ENCODE measurements at regions not wholly inside any gene's neighbourhood (a gene's known extent, or its start where the extent isn't known, plus 50 kb on each side); places are given as distances from the start of the nearest gene placed in this dataset.
"Not testable (repeated sequence)": the region's sequence is repeated elsewhere in the genome, so short reads cannot be mapped to it uniquely, and the experiment has no call there.

GRCh38 chr2:35255826-35256225 lies 1099.8 kb upstream of the CRIM1 start:
- Mint-ChIP-seq H3K27me3 (ENCODE audit: low read depth) (no peaks in the 10 kb centered on the region), H3K9me3 (peaks cover 4% of the 10 kb centered on the region), H3K4me3 (no peak overlapping the region), H3K4me1 (ENCODE audit: low read depth) (no peaks in the 10 kb centered on the region), H3K27ac (no peak overlapping the region), H3K36me3 (ENCODE audit: low read depth) (no peaks in the 10 kb centered on the region)
- intact Hi-C loops (cut with micrococcal nuclease) = no loop called here
- DNase-seq = no peak
- CTCF ChIA-PET = no interaction called here

GRCh38 chr2:35251156-35251555 lies 1104.4 kb upstream of the CRIM1 start:
- CTCF ChIA-PET = no interaction called here

GRCh38 chr2:35246702-35247101 lies 1108.9 kb upstream of the CRIM1 start:
- H3K27me3 Mint-ChIP-seq (ENCODE audit: low read depth) = no peaks in the 10 kb centered on the region
- DNase-seq = no peak
- no peak overlapping the region for H3K4me3 Mint-ChIP-seq
- no peak overlapping the region for H3K27ac Mint-ChIP-seq
- CTCF ChIA-PET = no interaction called here
- no peaks in the 10 kb centered on the region for H3K36me3 Mint-ChIP-seq (ENCODE audit: low read depth)
- H3K4me1 Mint-ChIP-seq (ENCODE audit: low read depth) = no peaks in the 10 kb centered on the region
- intact Hi-C loops (cut with micrococcal nuclease) = no loop called here
- peaks cover 11% of the 10 kb centered on the region for H3K9me3 Mint-ChIP-seq

More at GRCh38 chr2:35251156-35251555, 1104.4 kb upstream of the CRIM1 start:
- Mint-ChIP-seq H3K36me3 (ENCODE audit: low read depth) (no peaks in the 10 kb centered on the region), H3K27me3 (ENCODE audit: low read depth) (no peaks in the 10 kb centered on the region), H3K9me3 (peaks cover 11% of the 10 kb centered on the region), H3K4me1 (ENCODE audit: low read depth) (no peaks in the 10 kb centered on the region), H3K27ac (no peak overlapping the region), H3K4me3 (no peak overlapping the region)
- DNase-seq = no peak
- intact Hi-C loops (cut with micrococcal nuclease) = no loop called here

GRCh38 chr2:35228584-35228983 lies 1127.0 kb upstream of the CRIM1 start:
- Mint-ChIP-seq H3K4me1 (ENCODE audit: low read depth) (no peaks in the 10 kb centered on the region), H3K9me3 (peaks cover 14% of the 10 kb centered on the region), H3K27me3 (ENCODE audit: low read depth) (no peaks in the 10 kb centered on the region), H3K36me3 (ENCODE audit: low read depth) (no peaks in the 10 kb centered on the region), H3K4me3 (no peak overlapping the region), H3K27ac (no peak overlapping the region)
- DNase-seq = no peak
- CTCF ChIA-PET = no interaction called here
- intact Hi-C loops (cut with micrococcal nuclease) = no loop called here

- DNase-seq = no peak
- Mint-ChIP-seq H3K4me1 (ENCODE audit: low read depth) (no peaks in the 10 kb centered on the region), H3K4me3 (no peak overlapping the region), H3K27ac (no peak overlapping the region), H3K36me3 (ENCODE audit: low read depth) (no peaks in the 10 kb centered on the region), H3K9me3 (no peaks in the 10 kb centered on the region), H3K27me3 (ENCODE audit: low read depth) (no peaks in the 10 kb centered on the region)
- CTCF ChIA-PET = no interaction called here
- intact Hi-C loops (cut with micrococcal nuclease) = no loop called here
These were observed 1135.1 kb upstream of the CRIM1 start for GRCh38 chr2:35220461-35220860.

- no peak overlapping the region for H3K4me3 Mint-ChIP-seq
- no peaks in the 10 kb centered on the region for H3K9me3 Mint-ChIP-seq
- no peaks in the 10 kb centered on the region for H3K36me3 Mint-ChIP-seq (ENCODE audit: low read depth)
- no peaks in the 10 kb centered on the region for H3K27me3 Mint-ChIP-seq (ENCODE audit: low read depth)
- intact Hi-C loops (cut with micrococcal nuclease) = no loop called here
- H3K27ac Mint-ChIP-seq = no peak overlapping the region
- CTCF ChIA-PET = no interaction called here
- H3K4me1 Mint-ChIP-seq (ENCODE audit: low read depth) = no peaks in the 10 kb centered on the region
- no peak for DNase-seq
These were observed 1150.7 kb upstream of the CRIM1 start for GRCh38 chr2:35204881-35205280.

- Mint-ChIP-seq H3K27me3 (ENCODE audit: low read depth) (no peaks in the 10 kb centered on the region), H3K4me1 (ENCODE audit: low read depth) (no peaks in the 10 kb centered on the region), H3K9me3 (peaks cover 3% of the 10 kb centered on the region), H3K27ac (no peak overlapping the region), H3K36me3 (ENCODE audit: low read depth) (no peaks in the 10 kb centered on the region), H3K4me3 (no peak overlapping the region)
- CTCF ChIA-PET = no interaction called here
- DNase-seq = no peak
- intact Hi-C loops (cut with micrococcal nuclease) = no loop called here
These were observed 1151.3 kb upstream of the CRIM1 start for GRCh38 chr2:35204323-35204722.

- CTCF ChIA-PET = no interaction called here
- no peaks in the 10 kb centered on the region for H3K36me3 Mint-ChIP-seq (ENCODE audit: low read depth)
- no peak for DNase-seq
- H3K9me3 Mint-ChIP-seq = peaks cover 6% of the 10 kb centered on the region
- no peaks in the 10 kb centered on the region for H3K27me3 Mint-ChIP-seq (ENCODE audit: low read depth)
- no peak overlapping the region for H3K4me3 Mint-ChIP-seq
- intact Hi-C loops (cut with micrococcal nuclease) = no loop called here
- no peaks in the 10 kb centered on the region for H3K4me1 Mint-ChIP-seq (ENCODE audit: low read depth)
- H3K27ac Mint-ChIP-seq = no peak overlapping the region
These were observed 1156.3 kb upstream of the CRIM1 start for GRCh38 chr2:35199298-35199697.

GRCh38 chr2:35185861-35186412 lies 1169.6 kb upstream of the CRIM1 start:
- DNase-seq = no peak
- no peak overlapping the region for H3K4me3 Mint-ChIP-seq
- CTCF ChIA-PET = no interaction called here
- no peaks in the 10 kb centered on the region for H3K4me1 Mint-ChIP-seq (ENCODE audit: low read depth)
- H3K27me3 Mint-ChIP-seq (ENCODE audit: low read depth) = no peaks in the 10 kb centered on the region
- H3K27ac Mint-ChIP-seq = no peak overlapping the region
- no peaks in the 10 kb centered on the region for H3K9me3 Mint-ChIP-seq
- intact Hi-C loops (cut with micrococcal nuclease) = no loop called here
- no peaks in the 10 kb centered on the region for H3K36me3 Mint-ChIP-seq (ENCODE audit: low read depth)

- no peak for DNase-seq
- no peak overlapping the region for H3K27ac Mint-ChIP-seq
- CTCF ChIA-PET = no interaction called here
- intact Hi-C loops (cut with micrococcal nuclease) = no loop called here
- H3K36me3 Mint-ChIP-seq (ENCODE audit: low read depth) = no peaks in the 10 kb centered on the region
- no peaks in the 10 kb centered on the region for H3K27me3 Mint-ChIP-seq (ENCODE audit: low read depth)
- H3K4me3 Mint-ChIP-seq = no peak overlapping the region
- H3K9me3 Mint-ChIP-seq = no peaks in the 10 kb centered on the region
- no peaks in the 10 kb centered on the region for H3K4me1 Mint-ChIP-seq (ENCODE audit: low read depth)
These were observed 1171.1 kb upstream of the CRIM1 start for GRCh38 chr2:35184471-35184870.

- H3K4me1 Mint-ChIP-seq (ENCODE audit: low read depth); DNase-seq; intact Hi-C loops (cut with micrococcal nuclease); H3K4me3 Mint-ChIP-seq; H3K27ac Mint-ChIP-seq; H3K36me3 Mint-ChIP-seq (ENCODE audit: low read depth); H3K9me3 Mint-ChIP-seq; H3K27me3 Mint-ChIP-seq (ENCODE audit: low read depth); CTCF ChIA-PET: not testable (repeated sequence)
These were observed 1178.9 kb upstream of the CRIM1 start for GRCh38 chr2:35176726-35177125.

GRCh38 chr2:35174845-35175244 lies 1180.7 kb upstream of the CRIM1 start:
- Mint-ChIP-seq H3K27ac (no peak overlapping the region), H3K9me3 (no peaks in the 10 kb centered on the region), H3K4me3 (no peak overlapping the region), H3K27me3 (ENCODE audit: low read depth) (no peaks in the 10 kb centered on the region), H3K36me3 (ENCODE audit: low read depth) (no peaks in the 10 kb centered on the region), H3K4me1 (ENCODE audit: low read depth) (no peaks in the 10 kb centered on the region)
- intact Hi-C loops (cut with micrococcal nuclease) = no loop called here
- CTCF ChIA-PET = no interaction called here
- no peak for DNase-seq

- H3K4me3 Mint-ChIP-seq = no peak overlapping the region
These were observed 1182.9 kb upstream of the CRIM1 start for GRCh38 chr2:35172687-35173086.

GRCh38 chr2:35168351-35168750 lies 1187.2 kb upstream of the CRIM1 start:
- CTCF ChIA-PET = interaction anchor here (0.7 kb wide), 1 partner anchor 103 kb away, joined by 3 read pairs; no protein-coding TSS in a partner anchor
- no peaks in the 10 kb centered on the region for H3K36me3 Mint-ChIP-seq (ENCODE audit: low read depth)

More at GRCh38 chr2:35172687-35173086, 1182.9 kb upstream of the CRIM1 start:
- Mint-ChIP-seq H3K9me3 (no peaks in the 10 kb centered on the region), H3K36me3 (ENCODE audit: low read depth) (no peaks in the 10 kb centered on the region), H3K27ac (no peak overlapping the region), H3K4me1 (ENCODE audit: low read depth) (no peaks in the 10 kb centered on the region), H3K27me3 (ENCODE audit: low read depth) (no peaks in the 10 kb centered on the region)
- CTCF ChIA-PET = no interaction called here
- DNase-seq = no peak
- intact Hi-C loops (cut with micrococcal nuclease) = no loop called here

More at GRCh38 chr2:35168351-35168750, 1187.2 kb upstream of the CRIM1 start:
- H3K9me3 Mint-ChIP-seq = no peaks in the 10 kb centered on the region
- DNase-seq = no peak
- intact Hi-C loops (cut with micrococcal nuclease) = no loop called here
- no peaks in the 10 kb centered on the region for H3K4me1 Mint-ChIP-seq (ENCODE audit: low read depth)
- no peak overlapping the region for H3K4me3 Mint-ChIP-seq
- no peak overlapping the region for H3K27ac Mint-ChIP-seq
- H3K27me3 Mint-ChIP-seq (ENCODE audit: low read depth) = no peaks in the 10 kb centered on the region

Measured in activated naive CD4-positive, alpha-beta T cell treated with anti-CD3 and anti-CD28 coated beads for 36 hours (primary cell).